ENCODE measurements at regions not wholly inside any gene's neighbourhood (a gene's known extent, or its start where the extent isn't known, plus 50 kb on each side); places are given as distances from the start of the nearest gene placed in this dataset.

DNA sequence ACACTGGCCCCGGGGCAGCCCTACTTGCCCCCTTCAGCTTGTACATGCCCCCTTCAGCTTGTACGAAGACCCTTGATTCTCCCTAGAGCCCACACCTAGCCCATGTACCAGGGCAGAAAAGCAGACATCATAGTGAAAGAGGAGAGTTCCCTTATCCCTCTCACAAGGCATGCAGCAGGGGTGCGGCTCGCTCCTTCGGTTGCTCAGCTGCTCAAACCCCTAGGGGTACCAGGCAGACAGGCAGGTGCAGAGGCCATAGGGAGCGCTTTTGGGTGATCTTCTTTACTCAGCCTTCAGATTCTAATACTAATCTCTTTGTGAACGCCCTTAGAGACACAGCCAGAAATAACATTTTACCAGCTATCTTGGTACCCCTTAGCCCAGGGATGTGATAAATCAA is 286.3 kb downstream of the NPIPA8 start:
- TF ChIP-seq, protein P1, sequence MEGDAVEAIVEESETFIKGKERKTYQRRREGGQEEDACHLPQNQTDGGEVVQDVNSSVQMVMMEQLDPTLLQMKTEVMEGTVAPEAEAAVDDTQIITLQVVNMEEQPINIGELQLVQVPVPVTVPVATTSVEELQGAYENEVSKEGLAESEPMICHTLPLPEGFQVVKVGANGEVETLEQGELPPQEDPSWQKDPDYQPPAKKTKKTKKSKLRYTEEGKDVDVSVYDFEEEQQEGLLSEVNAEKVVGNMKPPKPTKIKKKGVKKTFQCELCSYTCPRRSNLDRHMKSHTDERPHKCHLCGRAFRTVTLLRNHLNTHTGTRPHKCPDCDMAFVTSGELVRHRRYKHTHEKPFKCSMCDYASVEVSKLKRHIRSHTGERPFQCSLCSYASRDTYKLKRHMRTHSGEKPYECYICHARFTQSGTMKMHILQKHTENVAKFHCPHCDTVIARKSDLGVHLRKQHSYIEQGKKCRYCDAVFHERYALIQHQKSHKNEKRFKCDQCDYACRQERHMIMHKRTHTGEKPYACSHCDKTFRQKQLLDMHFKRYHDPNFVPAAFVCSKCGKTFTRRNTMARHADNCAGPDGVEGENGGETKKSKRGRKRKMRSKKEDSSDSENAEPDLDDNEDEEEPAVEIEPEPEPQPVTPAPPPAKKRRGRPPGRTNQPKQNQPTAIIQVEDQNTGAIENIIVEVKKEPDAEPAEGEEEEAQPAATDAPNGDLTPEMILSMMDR (IDR thresholded peaks at IDR 0.05), result no peak
- no peak for TF ChIP-seq POLR2A (IDR thresholded peaks at IDR 0.05)
